HG03025 (cell line): ENCODE measurements at regions not wholly inside any gene's neighbourhood (a gene's known extent, or its start where the extent isn't known, plus 50 kb on each side); places are given as distances from the start of the nearest gene placed in this dataset.
A peak's percentile ranks its signal among the peaks of the same experiment; 100 is the strongest.
"Not testable (repeated sequence)": the region's sequence is repeated elsewhere in the genome, so short reads cannot be mapped to it uniquely, and the experiment has no call there.

Experiments
- ATAC-seq: cut with Tn5 transposase; IDR thresholded peaks from one replicate; pipeline ENCODE4 v1.9.1; 2021; ENCODE audit warnings: mild to moderate bottlenecking, moderate library complexity; ENCODE audit not compliant: unreplicated experiment, low FRiP score

DNA sequence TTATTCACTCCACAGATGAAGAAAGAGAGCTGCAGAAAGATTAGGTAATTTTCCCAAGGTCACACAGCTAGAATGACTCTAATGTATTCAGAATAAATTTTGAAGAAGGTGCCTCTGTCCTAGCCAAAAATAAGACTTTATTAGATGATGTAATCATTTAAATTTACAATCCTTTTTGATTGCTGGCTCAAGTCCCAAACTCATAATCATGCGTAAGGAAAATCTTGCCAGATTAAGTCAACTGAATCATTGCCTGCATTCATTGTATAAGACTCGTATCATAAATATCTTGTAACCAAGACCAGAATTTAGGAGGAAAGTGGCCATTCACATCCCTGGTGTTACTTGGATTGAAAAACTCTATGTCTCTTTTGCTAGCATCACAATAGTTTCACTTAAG is 53.1 kb upstream of the STK39 start:
- ATAC-seq = no peak

DNA sequence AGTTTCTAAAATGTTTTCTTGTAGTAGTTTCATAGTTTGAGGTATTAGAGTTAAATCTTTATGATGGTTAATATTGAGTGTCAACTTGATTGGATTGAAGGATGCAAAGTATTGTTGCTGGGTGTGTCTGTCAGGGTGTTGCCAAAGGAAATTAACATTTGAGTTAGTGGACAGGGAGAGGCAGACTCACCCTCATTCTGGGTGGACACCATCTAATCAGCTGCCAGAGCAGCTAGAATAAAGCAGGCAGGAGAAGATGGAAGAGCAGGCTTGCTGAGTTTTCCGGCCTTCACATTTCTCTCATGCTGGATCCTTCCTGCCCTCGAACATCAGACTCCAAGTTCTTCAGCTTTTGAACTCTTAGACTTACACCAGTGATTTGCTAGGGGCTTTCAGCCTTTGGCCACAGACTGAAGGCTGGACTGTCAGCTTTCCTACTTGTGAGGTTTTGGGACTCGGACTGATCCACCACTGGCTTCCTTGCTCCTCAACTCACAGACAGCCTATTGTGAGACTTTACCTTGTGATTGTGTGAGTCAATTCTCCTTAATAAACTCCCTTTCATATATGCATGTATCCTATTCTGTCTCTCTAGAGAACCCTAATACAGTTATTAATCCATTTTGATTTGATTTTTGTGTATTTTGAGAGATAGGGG is 56.8 kb upstream of the STK39 start:
- no peak for ATAC-seq

- no peak for ATAC-seq
These were observed 60.0 kb upstream of the STK39 start for GRCh38 chr2:168307379-168307778.

DNA sequence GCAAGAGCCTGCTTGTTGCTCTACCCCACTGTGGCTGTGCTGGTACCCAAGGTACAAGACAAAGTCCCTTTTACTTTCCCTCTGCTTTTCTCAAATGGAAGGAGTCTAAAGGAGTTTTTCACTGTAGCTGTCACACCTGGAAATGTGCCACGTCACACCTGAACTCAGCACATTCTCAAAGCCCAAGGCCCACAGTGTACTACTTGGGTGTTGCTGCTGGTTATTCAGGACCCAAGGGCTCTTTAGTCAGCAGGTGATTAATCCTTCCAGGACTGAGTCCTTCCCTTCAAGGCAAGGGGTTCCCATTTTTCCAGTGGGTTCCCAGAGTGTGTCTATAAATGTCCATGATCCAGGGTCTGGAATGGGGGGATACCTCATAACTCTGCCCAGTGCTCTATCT is 63.2 kb upstream of the STK39 start:
- ATAC-seq = no peak

DNA sequence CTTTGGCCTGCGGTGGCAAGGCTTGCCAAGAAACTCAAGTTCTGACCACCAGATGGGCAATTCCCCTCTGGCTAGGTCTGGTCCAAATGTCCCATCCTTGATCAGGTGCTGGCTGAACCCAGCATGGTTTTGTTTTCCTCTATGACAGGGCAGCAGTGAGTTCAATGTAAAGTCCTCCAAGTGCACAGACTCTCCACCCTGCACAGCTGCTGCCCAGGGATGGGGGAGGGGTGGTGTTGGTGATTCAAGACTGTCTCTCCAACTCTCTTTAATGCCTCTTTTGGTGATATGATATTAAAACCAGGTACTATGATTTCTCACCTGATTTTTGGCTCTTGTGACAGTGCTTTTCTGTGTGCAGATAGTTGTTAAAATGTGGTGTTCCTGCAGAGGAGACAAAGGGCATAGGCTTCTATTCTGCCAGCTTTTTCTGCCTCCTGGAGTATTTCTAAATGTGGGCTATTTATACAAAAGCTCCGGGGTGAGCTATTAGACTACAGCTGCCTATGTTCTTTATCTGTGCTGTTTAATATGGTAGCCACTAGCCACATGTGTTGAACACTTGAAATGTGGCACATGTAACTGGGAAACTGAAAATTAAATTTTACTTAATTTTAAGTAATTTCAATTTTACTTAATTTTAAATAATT is 64.0 kb upstream of the STK39 start:
- no peak for ATAC-seq

- ATAC-seq = no peak
These were observed 64.8 kb upstream of the STK39 start for GRCh38 chr2:168312036-168312822.

- no peak for ATAC-seq
These were observed 66.8 kb upstream of the STK39 start for GRCh38 chr2:168314236-168314635.

- ATAC-seq = no peak
These were observed 68.1 kb upstream of the STK39 start for GRCh38 chr2:168315331-168316072.

DNA sequence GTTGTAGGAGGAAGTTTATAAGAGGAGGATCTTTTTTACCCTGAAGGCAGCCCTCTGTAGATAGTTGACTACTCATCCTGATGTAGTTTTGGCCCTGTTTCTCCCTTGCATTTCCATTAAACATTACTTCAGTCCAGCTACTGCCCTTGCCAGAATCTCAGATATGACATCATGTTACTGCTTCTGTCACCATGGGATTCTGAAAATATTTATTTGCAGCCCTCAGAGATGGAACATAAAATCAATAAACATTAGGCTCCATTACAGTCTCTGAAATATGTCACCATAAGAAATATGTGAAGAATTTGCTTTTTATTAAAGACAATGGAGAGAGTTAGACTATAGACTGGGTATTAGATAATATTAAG is 68.7 kb upstream of the STK39 start:
- no peak for ATAC-seq

DNA sequence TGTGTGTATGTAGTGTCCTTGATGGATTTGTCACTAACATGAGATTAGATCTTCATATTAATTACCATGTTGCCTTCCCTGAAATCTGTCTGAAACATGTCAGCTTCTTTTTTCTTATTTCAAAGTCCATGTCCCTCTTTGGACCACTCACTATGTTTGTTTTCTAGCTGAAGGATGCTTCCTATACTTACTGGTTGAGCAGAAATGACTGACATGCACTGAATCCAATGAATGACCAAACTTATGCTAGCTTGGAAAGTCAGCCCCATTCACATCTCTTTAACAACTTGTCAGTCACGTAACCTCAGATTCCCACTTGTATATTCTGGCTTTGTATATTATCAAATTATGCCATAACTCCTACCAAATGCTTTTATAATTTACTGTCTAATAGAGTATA is 69.9 kb upstream of the STK39 start:
- ATAC-seq = no peak

DNA sequence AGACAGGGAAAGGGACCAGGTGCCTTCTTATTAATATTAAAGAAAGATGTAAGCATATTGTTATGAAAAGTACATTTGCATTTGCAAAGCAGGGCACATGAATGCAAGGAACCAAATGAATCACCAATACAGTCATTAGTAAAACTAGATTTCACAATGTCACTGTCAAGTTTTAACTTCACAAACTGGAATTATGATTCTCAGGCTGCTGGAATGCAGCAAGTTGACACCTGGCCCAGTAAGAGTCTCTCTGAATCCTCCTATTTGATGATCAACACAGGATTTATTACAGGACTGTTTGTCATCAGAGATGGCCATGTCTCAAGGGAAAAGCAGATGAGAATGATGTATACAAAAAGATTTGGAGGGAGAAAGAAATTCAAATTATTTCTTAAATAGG is 72.9 kb upstream of the STK39 start:
- ATAC-seq = no peak

- ATAC-seq = no peak
These were observed 75.1 kb upstream of the STK39 start for GRCh38 chr2:168322325-168323007.

- no peak for ATAC-seq
These were observed 76.2 kb upstream of the STK39 start for GRCh38 chr2:168323529-168324021.

DNA sequence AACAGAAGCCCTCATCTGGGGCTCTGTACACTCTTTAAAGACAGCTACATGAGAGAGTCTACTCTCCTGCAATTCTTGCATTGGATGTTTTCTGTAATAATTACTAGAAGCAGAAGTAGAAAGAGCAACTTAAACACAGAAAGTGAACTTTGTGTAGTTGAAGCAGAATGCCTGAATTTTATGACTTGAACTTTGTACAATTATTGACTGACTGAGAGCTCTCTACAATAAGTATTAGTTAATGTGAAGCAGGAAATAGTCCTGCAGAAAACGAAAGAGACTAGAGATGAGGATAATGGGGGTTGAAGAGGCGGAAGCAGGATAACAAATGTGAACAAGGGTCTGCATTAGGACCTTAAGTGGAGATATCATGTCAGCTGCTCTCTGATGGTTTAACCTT is 79.2 kb upstream of the STK39 start:
- ATAC-seq = no peak

DNA sequence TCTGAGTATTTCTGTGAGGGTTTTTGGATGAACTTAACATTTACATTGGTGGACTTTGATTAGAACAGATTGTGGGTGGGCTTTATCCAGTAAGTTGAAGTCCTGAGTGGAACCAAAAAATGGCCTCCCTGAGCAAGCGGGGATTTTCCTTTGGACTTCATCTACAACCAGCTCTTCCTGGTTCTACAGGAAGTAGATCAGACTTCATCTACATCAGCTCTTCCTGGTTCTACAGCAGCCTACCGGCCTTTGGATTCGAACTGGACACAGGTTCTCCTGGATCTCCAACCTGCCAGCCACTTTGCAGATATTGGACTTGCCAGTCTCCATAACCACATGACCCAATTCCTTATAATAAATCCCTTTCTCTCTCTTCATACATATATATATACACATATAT is 79.9 kb upstream of the STK39 start:
- no peak for ATAC-seq

DNA sequence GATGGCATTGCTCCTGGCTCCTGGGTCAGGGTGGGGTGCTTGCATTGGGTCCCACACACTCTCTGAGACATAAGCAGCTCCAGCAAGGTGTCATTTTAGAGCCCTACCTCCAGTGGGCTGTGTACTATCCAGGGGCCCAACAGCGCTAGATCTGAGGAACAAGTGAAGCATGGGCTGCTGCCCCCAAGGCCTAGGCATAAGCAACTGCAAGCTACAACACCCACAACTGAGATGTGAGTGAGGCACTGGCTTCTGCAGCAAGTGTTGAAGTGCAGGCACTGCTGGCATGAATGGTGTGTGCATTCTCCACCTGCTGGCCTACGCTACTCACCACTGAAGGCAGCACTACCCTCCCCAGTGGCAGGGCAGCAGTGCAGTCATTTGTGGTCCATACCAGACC is 81.0 kb upstream of the STK39 start:
- ATAC-seq = no peak

DNA sequence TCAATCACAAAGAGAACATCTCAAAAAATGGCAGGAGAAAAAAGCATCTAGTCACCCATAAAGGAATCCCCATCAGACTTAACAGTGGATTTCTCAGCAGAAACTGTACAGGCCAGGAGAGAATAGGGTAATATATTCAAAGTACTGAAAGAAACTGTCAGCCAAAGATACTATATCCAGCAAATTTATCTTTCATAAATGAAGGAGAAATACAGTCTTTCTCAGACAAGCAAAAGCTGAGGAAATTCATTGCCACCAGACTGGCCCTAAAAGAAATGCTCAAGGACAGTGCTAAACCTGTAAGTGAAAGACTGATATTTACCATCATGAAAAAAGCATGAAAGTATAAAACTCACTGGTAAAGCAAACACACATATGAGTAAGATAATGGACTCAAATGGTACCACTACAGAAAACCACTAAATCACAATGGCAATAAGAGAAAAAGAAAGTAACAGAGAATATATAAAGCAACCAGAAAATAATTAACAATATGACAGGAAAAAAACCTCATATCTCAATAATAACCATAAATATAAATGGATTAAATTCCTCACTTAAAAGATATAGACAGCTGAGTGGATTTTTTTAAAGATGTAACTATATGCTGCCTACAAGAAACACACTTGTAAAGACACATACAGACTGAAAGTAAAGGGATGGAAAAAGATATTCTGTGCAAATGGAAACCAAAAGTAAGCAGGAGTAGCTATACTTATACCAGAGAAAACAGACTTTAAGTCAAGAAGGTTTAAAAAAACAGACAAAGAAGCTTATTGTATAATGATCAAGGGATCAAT is 83.4 kb upstream of the STK39 start:
- no peak for ATAC-seq

DNA sequence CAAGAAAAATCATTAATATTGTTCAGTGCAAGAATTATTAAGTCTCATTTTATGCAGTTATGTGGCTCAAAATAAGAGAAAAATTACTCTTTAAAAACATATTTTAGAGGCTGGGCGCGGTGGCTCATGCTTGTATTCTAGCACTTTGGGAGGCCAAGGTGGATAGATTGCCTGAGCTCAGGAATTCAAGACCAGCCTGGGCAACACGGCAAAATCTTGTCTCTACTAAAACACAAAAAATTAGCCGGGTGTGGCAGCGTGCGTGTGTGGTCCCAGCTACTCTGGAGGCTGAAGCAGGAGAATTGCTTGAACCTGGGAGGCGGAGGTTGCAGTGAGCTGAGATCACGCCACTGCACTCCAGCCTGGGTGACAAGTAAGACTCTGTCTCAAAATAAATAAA is 87.9 kb upstream of the STK39 start:
- ATAC-seq = not testable (repeated sequence)

DNA sequence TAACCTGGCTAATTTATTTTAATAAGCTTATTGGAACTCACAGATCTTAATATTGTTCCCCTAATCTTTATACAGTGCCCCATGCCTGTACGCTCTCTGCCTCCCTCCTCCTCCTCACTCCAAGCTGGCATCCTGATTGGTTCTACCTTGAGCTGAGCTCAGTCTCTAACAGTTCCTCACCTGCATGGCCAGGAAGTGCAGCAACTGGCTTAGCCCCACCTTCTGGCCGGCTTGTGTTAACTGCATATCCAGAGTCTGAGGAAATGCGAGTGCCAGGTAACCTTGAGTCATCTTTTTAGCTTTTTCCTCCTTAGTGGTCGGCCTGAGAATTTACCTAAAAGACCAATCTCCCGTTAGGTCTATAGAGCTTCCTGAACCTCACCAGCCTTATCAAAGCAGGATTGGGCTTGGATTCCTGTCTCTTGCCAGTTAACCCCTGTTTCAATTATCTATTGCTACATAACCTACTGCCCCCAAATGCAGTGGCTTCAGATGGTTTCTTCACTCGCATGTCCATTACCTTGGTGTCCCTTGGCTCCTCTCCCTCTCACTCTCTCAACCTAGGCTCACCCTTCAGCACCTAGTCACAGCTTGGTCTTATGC is 89.5 kb upstream of the STK39 start:
- peak; percentile 77 for ATAC-seq
